ENCODE measurements at regions not wholly inside any gene's neighbourhood (a gene's known extent, or its start where the extent isn't known, plus 50 kb on each side); places are given as distances from the start of the nearest gene placed in this dataset.

DNA sequence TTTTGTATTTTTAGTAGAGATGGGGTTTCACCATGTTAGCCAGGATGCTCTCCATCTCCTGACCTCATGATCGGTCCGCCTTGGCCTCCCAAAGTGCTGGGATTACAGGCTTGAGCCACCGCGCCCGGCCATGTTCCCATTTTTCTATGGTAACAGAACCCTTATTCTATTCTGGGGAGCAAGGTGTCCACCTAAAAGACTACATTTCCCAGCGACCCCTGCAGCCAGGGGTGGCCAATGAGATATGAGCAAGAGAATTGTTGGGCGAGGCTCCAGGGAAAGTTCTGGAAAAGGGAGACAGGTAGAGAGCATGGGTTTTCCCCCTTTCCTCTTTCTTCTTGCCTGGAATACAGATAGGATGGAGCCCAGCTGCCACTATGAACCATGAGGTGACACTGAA, 96.9 kb downstream of the LINGO1 start:
- TF ChIP-seq CTCF (IDR thresholded peaks at IDR 0.05; ENCODE audit: low read depth, low read length): no peak
- TF ChIP-seq EZH2phosphoT487 (IDR thresholded peaks at IDR 0.05; ENCODE audit: low read depth): no peak
- Histone ChIP-seq H3K79me2 (ENCODE audit: low read length) (no peaks in the 10 kb centered on the region), H3K4me2 (ENCODE audit: low read length) (no peak overlapping the region), H3K27me3 (ENCODE audit: low read depth, low read length) (0 out of 2 replicates have a peak, but pooled peaks cover 5% of the 10 kb centered on the region), H3K4me3 (ENCODE audit: low read length) (no peak overlapping the region), H3K36me3 (replicated peaks; ENCODE audit: low read depth, low read length) (no peaks in the 10 kb centered on the region), H4K20me1 (ENCODE audit: insufficient read depth, low read length) (no peaks in the 10 kb centered on the region), H2AFZ (ENCODE audit: low read depth, low read length) (no peak overlapping the region; the same call in 1 of the 2 replicates), H3K27ac (ENCODE audit: low read length) (no peak overlapping the region), H3K9ac (ENCODE audit: low read length) (no peak overlapping the region), H3K9me3 (ENCODE audit: insufficient read depth, low read length) (no peaks in the 10 kb centered on the region), H3K4me1 (ENCODE audit: low read length) (peaks cover 60% of the 10 kb centered on the region)
